Uterus (tissue), 3 donors: ENCODE measurements at regions not wholly inside any gene's neighbourhood (a gene's known extent, or its start where the extent isn't known, plus 50 kb on each side); places are given as distances from the start of the nearest gene placed in this dataset.

ENCODE experiments used
- DNase-seq, 2 donors: peaks; one replicate each; pipeline ENCODE4 v3.0.0-alpha.2; 2019 to 2020
- H3K27ac ChIP-seq, 2 donors: fragments of 200-600 bp; sonication (generic); 1 replicate in 1 of 2; 2 replicates in 1 of 2; pipeline ENCODE4 v1.5.1; 2016 to 2018
- H3K27me3 ChIP-seq, 2 donors: fragments of 200-600 bp; sonication (generic); one replicate each; pipeline ENCODE4 v1.5.1; 2018 to 2019; ENCODE audit warnings: control low read depth in 1 of 2
- H3K36me3 ChIP-seq, 2 donors: fragments of 200-600 bp; sonication (generic); one replicate each; pipeline ENCODE4 v1.5.1; 2019; ENCODE audit warnings: control low read depth in 1 of 2
- H3K4me1 ChIP-seq, 2 donors: fragments of 200-600 bp; sonication (generic); one replicate each; pipeline ENCODE4 v1.5.1; 2018 to 2019; ENCODE audit warnings: control low read depth in 1 of 2
- H3K4me3 ChIP-seq, 2 donors: fragments of 200-600 bp; sonication (generic); 1 replicate in 1 of 2; 2 replicates in 1 of 2; pipeline ENCODE4 v1.5.1; 2018 to 2019; ENCODE audit warnings: mild to moderate bottlenecking in 1 of 2
- H3K9me3 ChIP-seq, 2 donors: fragments of 200-600 bp; sonication (generic); one replicate each; pipeline ENCODE4 v1.5.1; 2019; ENCODE audit warnings: control low read depth in 1 of 2
- POLR2A ChIP-seq, 2 donors: fragments of 450-650 bp; IDR thresholded peaks; one replicate each; pipeline ENCODE4 v1.6.1; 2016; ENCODE audit warnings: antibody characterized with exemption in 2 of 2, mild to moderate bottlenecking in 1 of 2, moderate library complexity in 1 of 2
- intact Hi-C: fragments of 100-400 bp; cut with DNase I; formaldehyde crosslinking; loops from one replicate; pipeline ENCODE4 v1.15.1; 2023; ENCODE audit warnings: low total_unique reads
- TF ChIP-seq, protein P1 (sequence below), 4 experiments: fragments of 200-600 bp in 2 of 4; fragments of 450-650 bp in 2 of 4; sonication (generic) in 2 of 4; IDR thresholded peaks; one replicate each; pipeline ENCODE4 v1.5.1; 2016 to 2019; ENCODE audit warnings: antibody characterized with exemption in 4 of 4, mild to moderate bottlenecking in 2 of 4, moderate library complexity in 1 of 4
- donor health status: DM: yes; HTN: yes; CAD: no.

DNA sequence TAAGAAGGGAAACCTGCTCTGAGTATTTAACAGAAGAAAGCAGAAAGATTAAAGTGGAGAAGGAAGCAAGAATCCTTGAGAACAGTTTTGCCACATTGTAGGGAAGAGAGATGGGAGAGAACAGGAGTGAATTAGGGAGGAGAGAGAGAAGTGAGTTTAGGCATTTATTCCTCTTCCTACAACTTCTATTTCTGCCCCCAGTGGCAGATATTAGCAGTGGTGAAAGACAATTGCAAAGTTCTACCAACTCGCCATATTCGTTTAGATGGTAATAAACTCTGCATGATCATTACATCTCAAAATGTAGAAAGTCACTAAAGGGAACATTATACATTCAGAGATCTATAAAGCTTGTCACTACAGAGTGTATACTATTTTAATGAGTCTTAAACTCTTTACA is 440.1 kb upstream of the TRPC7 start:
- Histone ChIP-seq H3K36me3 (no peaks in the 10 kb centered on the region), H3K9me3 (no peaks in the 10 kb centered on the region), H3K27me3 (no peaks in the 10 kb centered on the region), H3K4me1 (no peaks in the 10 kb centered on the region), H3K27ac (no peak overlapping the region), H3K4me3 (no peak overlapping the region)
- intact Hi-C loops = no loop called here
- TF ChIP-seq, protein P1, sequence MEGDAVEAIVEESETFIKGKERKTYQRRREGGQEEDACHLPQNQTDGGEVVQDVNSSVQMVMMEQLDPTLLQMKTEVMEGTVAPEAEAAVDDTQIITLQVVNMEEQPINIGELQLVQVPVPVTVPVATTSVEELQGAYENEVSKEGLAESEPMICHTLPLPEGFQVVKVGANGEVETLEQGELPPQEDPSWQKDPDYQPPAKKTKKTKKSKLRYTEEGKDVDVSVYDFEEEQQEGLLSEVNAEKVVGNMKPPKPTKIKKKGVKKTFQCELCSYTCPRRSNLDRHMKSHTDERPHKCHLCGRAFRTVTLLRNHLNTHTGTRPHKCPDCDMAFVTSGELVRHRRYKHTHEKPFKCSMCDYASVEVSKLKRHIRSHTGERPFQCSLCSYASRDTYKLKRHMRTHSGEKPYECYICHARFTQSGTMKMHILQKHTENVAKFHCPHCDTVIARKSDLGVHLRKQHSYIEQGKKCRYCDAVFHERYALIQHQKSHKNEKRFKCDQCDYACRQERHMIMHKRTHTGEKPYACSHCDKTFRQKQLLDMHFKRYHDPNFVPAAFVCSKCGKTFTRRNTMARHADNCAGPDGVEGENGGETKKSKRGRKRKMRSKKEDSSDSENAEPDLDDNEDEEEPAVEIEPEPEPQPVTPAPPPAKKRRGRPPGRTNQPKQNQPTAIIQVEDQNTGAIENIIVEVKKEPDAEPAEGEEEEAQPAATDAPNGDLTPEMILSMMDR (IDR thresholded peaks at IDR 0.05) = no peak
- TF ChIP-seq POLR2A (IDR thresholded peaks at IDR 0.05) = no peak
- DNase-seq = no peak

DNA sequence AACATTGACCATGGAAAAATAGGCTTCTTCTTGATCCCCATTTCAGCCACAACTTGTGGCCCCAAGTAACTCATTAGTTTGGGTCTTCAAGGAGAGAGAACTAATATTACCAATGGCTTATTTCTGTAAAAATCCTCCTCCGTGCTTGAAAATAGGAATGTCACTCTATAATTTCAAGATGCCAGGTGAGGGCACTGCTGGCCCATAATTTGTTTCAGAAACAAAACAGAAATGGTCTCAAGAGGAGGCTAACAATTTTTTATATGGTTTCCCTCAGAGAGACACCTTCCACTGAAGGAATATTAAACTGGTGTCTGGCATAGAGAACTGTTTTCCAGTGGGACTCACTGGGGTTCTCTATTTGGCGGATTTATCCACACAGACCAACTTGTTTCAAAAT is 437.0 kb upstream of the TRPC7 start:
- DNase-seq = no peak
- Histone ChIP-seq H3K27ac (no peak overlapping the region), H3K36me3 (no peaks in the 10 kb centered on the region), H3K4me3 (no peak overlapping the region), H3K27me3 (no peaks in the 10 kb centered on the region), H3K4me1 (no peaks in the 10 kb centered on the region), H3K9me3 (no peaks in the 10 kb centered on the region)
- intact Hi-C loops = no loop called here
- TF ChIP-seq POLR2A (IDR thresholded peaks at IDR 0.05) = no peak
- TF ChIP-seq, protein P1 (IDR thresholded peaks at IDR 0.05) = peak in 2 of 4 experiments; percentile 29 to 51

DNA sequence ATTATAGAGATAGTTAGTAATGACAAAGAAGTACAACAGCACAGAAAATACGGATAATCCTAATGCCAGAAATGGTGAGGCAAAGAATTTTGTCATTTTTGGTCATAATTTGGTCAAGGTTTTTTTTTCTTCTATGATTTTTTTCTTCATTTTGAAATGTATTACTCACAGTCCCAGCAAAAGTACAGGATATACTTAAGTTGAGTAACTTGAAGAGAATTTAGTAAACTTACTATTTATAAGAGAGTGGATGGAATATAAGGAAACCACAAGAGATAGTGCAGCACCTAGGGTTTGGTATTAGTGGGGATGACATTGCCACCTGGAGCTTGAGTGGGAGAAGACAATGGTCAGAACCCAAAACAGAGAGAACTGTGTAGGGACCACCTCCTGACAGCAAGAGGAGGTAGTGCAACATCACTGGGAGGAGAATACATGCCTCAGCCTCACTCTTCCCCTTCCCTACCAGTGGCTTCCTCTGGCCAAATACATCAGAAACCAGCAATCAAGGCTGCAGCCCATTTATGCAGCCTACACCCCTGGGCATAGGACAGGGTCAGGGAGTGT is 434.5 kb upstream of the TRPC7 start:
- H3K36me3 ChIP-seq = no peaks in the 10 kb centered on the region
- intact Hi-C loops = no loop called here
- DNase-seq = no peak
- no peak for TF ChIP-seq POLR2A (IDR thresholded peaks at IDR 0.05)
- TF ChIP-seq, protein P1 (IDR thresholded peaks at IDR 0.05) = no peak
- H3K9me3 ChIP-seq = no peaks in the 10 kb centered on the region
- no peaks in the 10 kb centered on the region for H3K27me3 ChIP-seq
- H3K4me3 ChIP-seq = no peak overlapping the region
- no peaks in the 10 kb centered on the region for H3K4me1 ChIP-seq
- no peak overlapping the region for H3K27ac ChIP-seq

DNA sequence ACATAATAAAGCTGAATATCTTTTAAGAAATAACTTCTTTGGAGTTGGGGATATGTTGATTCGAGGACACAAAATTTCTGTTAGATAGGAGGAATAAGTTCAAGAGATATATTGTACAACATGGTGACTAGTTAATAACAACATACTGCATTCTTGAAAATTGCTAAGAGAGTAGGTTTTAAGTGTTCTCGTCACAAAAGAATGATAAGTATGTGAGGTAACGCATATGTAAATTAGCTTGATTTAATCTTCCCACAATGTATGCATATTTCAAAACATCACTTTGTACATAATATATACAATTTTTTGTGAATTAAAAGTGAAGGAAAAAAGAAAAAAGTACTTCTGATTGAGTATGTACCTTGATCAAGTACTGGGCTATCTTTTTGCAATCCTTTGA is 428.0 kb upstream of the TRPC7 start:
- DNase-seq = no peak
- no peak overlapping the region for H3K27ac ChIP-seq
- TF ChIP-seq POLR2A (IDR thresholded peaks at IDR 0.05) = no peak
- TF ChIP-seq, protein P1 (IDR thresholded peaks at IDR 0.05) = no peak
- no peak overlapping the region for H3K4me3 ChIP-seq
- intact Hi-C loops = no loop called here
- no peaks in the 10 kb centered on the region for H3K4me1 ChIP-seq
- H3K36me3 ChIP-seq = no peaks in the 10 kb centered on the region
- H3K27me3 ChIP-seq = no peaks in the 10 kb centered on the region
- H3K9me3 ChIP-seq = no peaks in the 10 kb centered on the region

DNA sequence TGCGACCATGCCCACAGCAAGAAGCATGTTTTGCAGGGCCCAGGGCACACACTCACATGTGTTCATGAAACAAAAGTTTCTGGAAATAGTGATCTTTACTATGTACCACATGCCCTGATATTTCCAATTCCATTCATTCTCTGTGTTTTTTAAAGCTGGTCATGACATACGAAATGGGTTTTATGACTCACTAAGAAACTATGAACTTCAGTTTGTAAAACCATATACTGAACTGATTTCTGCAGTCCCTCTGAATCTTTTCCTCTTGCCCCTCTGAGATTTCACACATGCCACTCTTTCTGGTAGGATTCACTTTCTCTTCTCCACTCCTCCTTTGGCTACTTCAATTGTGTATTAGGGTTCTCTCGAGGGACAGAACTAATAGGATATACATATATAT is 416.1 kb upstream of the TRPC7 start:
- DNase-seq = no peak
- Histone ChIP-seq H3K4me1 (no peaks in the 10 kb centered on the region), H3K36me3 (no peaks in the 10 kb centered on the region), H3K27me3 (no peaks in the 10 kb centered on the region), H3K9me3 (no peaks in the 10 kb centered on the region), H3K4me3 (no peak overlapping the region), H3K27ac (no peak overlapping the region)
- intact Hi-C loops = no loop called here
- no peak for TF ChIP-seq POLR2A (IDR thresholded peaks at IDR 0.05)
- TF ChIP-seq, protein P1 (IDR thresholded peaks at IDR 0.05) = no peak
